DMS153 (cell line): ENCODE measurements at regions not wholly inside any gene's neighbourhood (a gene's known extent, or its start where the extent isn't known, plus 50 kb on each side); places are given as distances from the start of the nearest gene placed in this dataset.
"Not testable (repeated sequence)": the region's sequence is repeated elsewhere in the genome, so short reads cannot be mapped to it uniquely, and the experiment has no call there.

Source experiments
- DNase-seq: peaks from one replicate; lab custom pipeline; 2025; lab: John Stamatoyannopoulos, UW

DNA sequence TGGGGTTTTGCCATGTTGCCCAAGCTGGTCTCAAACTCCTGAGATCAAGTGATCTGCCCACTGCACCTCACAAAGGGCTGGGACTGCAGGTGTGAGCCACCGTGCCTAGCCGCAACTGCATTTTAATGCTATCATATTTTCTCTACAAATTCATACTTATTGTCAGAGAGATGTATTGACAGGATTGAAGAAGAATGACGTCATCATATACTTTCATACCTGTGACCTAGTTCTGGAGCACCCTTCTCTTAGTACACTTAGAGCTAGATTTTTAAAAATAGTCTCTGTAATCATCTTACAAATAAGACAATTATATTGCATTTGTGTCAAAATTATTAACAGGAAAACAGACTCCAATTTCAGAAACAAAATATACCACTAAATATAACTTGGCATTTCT, 242.8 kb upstream of the PDZRN3 start:
- DNase-seq, result no peak

DNA sequence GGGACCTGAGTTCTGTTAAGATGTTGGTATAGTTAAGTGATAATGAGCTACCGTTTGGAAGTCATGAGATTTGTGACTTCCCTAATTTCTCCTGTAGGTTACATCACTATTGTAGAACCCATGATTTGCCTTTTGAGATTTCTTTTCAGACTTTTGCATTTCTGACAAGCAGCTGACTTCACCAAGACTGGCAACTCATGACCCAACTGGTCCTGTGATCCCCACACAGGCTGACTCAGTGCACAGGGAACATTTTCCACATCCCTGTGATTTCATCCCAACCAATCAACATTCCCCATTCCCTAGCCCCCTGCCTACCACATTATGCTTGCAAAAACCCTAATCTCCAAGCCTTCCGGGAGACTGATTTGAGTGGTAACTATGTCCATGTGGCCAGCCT, 242.1 kb upstream of the PDZRN3 start:
- no peak for DNase-seq

DNA sequence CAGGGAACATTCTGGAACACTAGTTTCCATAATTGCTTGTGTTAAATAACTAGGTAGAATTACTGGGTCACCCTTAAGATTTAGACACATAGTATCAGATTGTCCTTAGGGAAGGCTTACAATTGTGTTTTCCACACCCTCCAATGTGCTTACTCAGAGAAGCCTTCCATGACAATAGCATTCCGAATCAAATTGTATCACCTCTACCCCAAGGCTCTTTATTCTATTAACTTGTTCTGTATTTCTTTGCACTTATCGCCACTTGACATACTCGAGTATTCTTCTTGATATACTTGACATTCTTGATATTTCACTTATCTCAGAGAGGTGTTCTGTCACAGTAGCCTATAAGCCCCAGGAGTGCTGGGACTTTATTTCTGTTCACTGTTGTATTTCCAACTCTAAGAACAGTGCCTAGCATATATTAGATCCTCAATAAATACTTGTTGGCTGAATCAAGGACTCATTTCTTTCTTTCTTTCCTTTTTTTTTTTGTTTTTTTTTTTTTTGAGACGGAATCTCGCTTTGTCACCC, 238.9 kb upstream of the PDZRN3 start:
- DNase-seq, result no peak

DNA sequence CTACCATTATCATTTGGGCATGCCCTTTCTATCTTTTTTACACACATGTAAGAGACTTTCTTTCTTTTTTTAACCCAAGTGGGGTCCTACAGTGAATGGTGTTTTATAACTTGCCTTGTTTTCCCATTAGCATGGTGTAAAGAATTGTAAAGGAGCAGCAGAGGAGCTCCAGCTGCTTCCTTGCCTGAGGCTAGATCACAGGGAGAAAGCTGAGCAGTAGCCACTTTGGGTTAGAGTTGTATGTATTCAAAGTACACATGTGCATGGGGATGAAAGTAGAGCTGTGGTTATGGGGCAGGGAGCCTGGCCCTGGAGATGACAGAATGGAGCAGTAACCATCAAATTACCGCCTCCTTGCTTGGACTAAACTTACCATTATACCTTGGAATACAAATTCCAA, 231.1 kb upstream of the PDZRN3 start:
- no peak for DNase-seq

DNA sequence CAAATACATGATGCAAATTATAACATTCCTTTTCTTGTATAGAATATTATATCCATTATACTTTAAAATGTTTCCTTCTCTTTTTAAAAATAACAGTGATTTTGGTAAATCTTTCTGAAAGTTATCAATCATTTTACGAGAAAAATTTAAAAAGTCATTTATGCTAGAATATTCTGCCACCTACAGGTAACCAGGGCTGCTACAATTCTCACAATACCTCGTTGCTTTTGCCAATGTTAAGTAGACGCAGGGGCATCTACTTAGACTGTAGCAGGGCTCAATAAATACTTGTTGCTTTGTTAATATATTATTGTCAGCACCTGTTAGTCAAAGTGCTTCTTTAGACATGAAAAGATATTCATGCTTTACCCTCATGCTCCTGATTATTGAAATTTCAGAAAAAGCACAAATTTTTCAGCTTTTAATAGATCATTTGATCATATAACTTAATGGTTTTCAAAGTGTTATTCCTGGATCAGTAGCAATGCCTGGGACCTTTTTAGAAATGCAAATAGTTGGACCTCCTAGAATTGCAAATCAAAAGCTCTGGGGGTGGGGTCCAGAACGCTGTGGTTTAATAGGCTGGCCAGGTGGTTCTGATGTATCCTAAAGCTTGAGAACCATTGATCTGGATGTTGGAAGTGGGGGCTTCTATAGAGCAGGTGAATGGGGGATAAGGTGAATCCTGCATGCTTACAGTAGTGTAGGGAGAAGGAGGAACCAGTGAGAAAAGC, 223.6 kb upstream of the PDZRN3 start:
- DNase-seq, result no peak

DNA sequence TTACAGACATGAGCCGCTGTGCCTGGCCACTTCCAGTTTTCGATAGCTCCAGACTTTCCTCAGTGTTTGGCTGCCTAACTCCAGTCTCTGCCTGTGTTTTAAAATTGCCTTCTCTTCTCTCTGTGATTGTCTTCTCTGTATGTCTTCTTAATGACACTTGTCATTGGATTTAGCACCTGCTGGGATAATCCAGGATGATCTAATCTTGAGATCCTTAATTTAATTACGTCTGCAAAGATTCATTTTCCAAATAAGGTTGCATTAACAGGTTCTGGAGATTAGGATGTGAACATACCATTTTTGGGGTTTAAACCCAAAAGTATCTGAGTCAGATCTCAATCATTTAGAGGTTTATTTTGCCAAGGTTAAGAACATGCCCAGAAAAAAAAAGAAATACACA, 222.2 kb upstream of the PDZRN3 start:
- DNase-seq, result no peak

DNA sequence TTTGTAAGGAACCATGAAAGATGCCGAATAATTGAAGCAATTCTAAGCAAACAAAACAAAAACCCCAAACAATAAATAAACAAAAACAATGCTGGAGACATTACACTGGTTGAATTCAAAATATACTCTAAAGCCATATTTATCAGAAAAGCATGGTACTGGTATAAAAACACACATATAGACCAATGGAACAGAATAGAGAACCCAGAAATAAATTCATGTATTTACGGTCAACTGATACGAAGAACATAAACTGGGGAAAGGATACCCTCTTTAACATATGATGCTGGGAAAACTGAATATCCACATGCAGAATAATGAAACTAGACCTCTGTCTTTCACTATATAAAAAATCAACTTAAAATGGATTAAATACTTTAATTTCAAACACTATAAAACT, 214.3 kb upstream of the PDZRN3 start:
- DNase-seq, result no peak

DNA sequence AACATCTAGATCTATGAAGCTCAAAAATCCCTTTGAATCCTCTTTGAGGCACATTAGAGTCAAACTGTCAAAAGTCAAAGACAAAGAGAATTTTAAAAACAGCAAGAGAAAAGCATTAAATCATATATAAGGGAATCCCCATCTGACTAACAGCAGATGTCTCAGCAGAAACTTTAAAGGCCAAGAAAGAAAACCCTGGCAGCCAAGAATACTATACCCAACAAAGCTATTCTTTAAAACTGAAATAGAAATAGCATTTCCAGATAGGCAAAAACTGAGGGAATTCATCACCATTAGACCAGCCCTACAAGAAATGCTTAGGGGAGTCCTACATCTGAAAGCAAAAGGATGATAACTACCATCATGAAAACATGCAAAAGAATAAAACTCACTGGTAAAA, 211.2 kb upstream of the PDZRN3 start:
- no peak for DNase-seq

DNA sequence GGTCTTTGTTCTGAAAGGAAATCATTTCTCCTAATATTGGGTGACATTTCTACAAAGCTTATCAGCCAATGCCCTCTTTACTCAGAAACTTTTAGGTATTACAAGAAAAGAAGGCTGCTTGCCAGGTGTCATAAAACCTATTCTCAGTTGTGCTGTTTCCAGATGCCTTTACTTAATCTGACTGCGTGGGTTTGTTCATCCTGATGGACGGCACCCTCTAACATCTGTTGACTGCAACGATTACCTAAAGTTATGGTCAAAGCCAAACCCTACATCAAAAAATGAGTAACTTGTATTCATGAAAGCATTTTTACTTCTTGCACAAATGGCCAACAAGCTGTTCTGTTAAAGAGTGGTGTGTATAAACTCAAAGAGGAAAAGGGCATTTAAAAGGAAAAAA, 207.7 kb upstream of the PDZRN3 start:
- no peak for DNase-seq

DNA sequence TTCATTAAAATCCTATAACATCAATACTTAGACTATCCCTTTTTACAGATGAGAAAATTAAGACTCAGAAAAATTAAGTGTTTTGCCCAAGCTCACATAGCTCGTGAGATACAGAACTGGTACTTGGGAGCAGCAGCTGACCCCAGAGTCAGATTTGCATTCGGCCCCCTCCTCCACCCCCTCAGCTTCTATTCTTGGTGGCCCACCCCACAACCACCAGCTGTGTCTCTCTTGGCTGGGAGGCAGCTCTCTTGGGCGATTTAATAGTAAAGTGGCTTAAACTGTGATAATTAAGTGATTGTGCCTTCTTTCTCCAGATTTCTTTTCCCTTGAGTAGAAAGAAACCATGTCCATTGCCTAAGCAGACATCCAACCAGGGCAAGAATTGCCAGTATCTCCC, 203.6 kb upstream of the PDZRN3 start:
- no peak for DNase-seq

DNA sequence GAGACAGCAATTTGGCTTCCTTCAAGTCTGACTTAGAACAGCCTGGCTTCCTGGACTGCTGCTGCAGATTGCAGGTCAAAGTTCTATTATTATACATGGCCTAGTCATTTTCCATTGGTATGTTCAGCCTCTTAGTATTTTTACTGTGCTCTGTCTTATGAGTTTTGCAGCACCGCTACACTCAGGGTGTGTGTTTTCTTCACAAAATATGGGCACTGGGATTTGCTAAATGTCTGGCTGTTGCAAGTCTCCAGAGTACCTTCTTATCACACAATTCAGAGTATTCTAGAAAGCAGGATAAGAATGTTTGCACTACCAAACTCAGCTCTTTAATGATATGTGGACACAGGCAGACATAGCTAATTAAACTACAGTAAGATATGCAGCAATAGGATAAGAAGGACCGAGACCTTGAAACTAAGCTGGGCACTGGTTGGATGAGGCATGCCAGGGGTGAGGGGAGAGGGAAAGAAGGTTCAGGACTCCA, 203.0 kb upstream of the PDZRN3 start:
- DNase-seq, result no peak

DNA sequence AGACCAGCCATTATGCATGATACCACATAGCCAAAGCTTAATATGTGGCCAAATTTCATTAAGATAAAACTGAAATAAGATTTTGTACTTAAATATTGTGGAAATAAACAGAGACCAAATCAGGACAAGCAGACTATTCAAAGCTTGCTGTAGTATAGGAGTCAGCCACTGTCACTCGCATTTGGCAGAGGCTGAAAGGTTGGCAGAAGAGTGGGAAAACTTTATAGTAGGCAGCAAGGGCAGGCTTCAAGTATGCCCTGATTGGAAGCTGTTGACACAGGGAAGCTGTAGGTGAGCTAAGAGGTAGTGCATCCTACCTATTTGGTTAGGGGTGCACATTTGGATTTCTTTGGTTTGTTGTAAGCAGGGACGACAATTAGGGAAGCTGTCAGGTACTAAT, 202.5 kb upstream of the PDZRN3 start:
- DNase-seq, result no peak

DNA sequence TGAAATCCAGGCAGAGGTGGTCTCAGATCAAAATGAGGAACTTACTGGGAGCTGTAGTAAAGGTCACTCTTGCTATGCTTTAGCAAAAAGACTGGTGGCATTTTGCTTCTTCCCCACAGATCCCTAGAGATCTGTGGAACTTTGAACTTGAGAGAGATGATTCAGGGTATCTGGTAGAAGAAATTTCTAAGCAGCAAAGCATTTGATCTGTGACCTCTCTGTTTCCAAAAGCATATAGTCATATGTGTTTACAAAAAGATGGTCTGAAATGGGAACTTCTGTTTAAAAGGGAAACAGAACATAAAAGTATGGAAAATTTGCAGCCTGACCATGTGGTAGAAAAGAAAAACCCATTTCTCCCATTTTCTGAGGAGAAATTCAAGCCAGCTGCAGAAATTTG, 196.2 kb upstream of the PDZRN3 start:
- not testable (repeated sequence) for DNase-seq

DNA sequence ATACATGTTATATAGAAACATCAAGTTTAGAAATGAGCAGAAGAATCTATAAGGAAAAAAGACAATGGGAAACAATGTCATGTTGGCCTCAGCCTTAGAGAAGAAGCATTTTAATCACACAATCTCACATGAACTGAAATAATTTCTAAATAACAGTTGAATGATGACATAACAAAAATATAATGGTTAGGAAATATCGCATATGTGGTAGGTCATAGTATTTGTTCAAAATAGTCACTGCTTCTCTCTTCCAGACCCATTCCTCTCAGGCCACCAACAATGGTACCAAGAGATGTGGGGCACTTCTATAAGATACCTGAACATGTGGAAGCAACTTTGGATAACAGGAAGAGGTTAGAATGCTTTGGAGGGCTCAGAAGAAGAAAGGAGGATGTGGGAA, 195.7 kb upstream of the PDZRN3 start:
- DNase-seq, result no peak

DNA sequence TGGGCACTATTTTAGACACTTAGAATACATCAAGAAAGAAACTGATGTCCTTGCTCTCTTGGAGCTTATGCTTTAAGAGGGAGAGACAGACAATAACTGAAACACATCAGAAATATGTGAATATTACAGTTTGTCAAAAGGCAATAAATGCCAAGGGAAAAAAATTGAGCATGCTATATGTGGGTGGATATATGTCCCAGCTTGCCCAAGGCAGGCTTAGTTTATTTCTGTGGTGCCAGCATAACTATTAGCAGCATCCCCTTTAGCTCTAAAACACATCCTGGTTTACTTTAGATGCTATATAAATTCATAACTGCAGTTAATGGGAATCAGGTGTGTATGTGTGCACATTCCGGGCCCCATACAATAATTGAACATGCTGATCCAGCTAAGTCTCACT, 191.2 kb upstream of the PDZRN3 start:
- DNase-seq, result no peak

DNA sequence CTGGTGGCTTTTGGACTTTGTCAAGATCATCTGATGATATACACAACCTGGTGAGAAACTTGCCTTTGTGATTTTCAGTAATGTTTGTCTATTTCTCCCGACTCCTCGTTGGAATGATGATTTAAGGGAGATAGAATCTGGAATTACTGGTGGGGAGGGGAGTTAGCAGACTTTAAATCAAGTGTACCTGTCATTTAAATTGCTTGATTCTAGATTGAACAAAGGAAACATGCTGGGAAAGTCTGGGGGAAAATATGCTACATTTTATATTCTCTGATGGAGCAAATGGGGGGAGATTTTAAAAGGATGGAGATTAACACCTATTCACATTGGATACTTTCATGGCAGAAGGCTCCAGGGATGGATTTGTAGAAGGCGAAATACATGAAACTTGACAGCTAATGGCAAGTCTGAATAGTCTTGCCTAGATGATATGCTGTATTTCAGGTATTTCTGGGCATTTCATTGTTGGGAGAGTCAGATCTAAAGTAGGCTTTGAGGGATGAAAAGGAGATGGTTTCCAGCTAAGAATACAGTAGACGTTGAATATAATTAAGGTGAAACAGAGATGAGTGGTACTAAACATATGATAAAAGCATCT, 189.1 kb upstream of the PDZRN3 start:
- DNase-seq, result no peak

DNA sequence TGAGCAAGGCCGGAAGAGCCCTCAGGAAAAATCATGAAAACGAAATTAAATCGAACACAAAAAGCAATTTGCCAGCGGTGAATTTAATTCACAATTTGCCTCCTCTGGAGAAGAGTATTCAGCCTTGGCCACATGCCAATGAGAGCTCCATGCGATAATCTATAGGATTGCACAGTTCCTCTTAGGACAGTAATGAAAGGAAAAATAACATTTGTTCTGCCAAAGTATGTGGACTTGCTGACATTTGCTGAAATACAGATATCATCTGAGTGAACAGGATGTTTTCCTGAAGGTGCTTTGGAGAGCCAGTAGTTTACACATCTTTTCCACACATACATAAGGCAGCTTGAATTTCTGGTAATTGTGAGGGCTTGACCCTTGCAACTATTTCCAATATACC, 188.6 kb upstream of the PDZRN3 start:
- no peak for DNase-seq

DNA sequence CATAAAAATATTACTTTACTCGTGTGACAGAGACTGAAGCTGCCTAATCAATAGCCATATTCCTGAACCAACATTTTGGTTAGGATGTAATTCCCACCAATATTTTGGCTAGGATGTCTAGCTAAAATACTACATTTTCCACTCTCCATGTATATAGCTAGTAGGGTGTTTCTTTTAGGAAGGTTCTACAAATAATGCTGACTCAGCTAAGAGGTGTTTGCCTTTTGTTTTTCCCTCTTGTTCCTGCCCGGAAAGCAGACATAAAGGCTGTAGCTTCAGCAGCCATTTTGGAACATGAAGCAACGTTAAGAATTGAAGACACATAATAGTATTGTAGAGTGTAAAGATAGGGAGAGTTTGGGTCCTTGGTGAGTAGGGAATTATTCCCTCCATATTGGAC, 187.3 kb upstream of the PDZRN3 start:
- DNase-seq, result no peak

DNA sequence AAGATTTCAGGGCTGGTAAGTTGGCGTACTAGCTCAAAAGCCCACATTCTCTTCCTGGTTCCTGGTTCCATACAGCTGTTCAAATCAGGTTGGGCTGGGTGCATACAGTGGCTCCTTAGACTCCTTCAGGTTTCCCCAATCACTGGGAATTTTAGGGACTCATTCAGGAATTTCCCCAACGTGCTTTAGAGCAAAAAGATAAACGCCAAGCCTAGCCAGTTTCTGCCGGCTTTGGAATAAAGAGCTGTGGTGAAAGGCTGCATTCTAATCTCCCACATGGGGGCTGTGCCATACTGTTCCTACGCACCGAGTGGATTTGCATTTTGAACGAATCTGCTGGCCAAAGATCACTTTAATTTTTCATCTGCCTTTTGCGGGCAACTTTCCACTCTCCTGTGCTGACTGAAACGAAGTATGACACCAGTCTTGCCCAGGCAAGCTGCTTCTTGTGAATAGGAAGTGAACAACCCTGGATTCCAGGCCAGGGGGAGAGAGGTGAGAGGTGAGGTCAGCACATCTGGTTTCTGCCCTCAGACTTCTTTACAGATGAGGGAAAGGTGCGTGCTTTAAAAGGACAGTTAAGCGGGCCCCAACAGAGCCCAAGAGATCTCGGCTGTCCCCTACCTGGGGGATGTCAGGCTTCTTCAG, 184.2 kb upstream of the PDZRN3 start:
- DNase-seq, result no peak

DNA sequence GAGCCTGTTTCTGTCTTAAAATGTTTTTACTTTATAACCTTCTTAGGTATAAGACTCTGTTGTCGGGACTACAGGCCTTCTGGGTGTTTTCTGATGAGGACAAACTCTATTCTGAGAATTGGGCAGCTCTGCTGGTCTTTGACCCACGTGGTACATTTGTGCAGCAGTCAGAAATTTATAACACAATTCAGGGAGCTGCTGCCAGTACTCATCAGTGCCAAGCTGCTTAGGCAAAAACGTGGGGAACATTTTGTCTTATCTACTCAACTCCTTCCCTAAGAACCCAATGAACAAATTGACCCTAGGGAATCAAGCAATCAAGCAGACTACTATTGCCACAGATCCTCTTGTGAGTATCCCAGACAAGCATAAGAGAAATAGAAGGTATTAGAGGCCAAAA, 180.7 kb upstream of the PDZRN3 start:
- DNase-seq, result no peak

DNA sequence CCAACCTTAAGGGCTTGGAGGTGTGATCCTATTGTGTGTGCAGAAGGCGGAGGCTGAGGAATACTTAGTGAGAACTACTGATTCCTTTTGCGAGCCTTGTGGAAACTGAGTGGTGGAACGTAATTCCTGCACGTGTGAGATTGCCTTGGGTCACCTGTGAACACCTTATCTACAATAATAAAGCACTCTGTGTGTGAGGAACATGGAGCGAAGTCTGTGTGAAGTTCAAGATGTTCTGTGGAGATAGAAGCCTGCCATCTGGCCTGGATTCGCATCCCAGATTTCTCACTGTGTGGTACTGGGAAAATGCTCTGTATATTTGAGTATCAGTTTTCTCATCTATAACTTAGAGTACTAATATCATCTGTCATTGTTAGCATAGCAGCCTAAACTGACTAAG, 179.5 kb upstream of the PDZRN3 start:
- no peak for DNase-seq

DNA sequence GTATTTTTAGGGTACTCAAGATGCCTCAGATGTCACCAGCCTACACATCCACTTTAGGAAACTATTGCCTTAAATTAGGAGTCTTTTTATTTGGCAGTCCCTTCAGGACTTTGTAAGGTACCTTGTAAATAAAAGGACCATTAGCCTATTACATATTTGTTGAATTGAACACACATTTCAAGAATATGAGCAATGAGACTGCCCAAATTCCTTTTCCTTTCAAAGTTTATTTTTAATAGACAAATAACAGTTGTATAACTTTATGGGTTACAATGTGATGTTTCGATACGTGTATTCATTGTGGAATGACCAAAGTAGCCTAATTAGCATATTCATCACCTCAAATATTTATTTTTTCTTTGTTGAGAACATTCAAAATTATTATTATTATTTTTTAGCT, 176.7 kb upstream of the PDZRN3 start:
- DNase-seq, result no peak

DNA sequence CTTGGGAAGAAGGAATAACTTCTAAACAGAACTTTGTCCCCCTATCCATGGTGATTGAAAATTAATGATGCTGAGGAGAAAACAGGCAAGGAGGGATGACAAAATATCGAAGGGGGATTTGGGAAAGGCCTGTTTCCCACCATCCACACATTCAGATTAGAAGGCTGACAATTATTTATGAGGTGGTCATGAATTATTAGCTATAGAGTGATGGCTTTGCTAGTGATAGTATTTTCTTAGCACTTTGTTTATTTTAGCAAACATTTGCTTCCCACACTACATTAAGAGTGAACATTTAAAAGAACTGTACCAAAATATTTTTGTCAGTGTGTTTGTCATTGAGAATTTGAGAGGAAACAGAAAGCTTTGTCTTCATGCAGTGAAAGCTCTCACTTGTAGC, 172.6 kb upstream of the PDZRN3 start:
- no peak for DNase-seq
